Peyer's patch (tissue), 4 donors: ENCODE measurements at regions not wholly inside any gene's neighbourhood (a gene's known extent, or its start where the extent isn't known, plus 50 kb on each side); places are given as distances from the start of the nearest gene placed in this dataset.

Experiments
- CTCF ChIP-seq, 6 experiments: fragments of 450-650 bp in 4 of 6; fragments of 200-600 bp in 2 of 6; sonication (generic) in 1 of 6; IDR thresholded peaks; one replicate each; pipeline ENCODE4 v1.5.1; 2017 to 2019; ENCODE audit warnings: antibody characterized with exemption in 6 of 6, mild to moderate bottlenecking in 3 of 6, moderate library complexity in 1 of 6
- POLR2A ChIP-seq, 2 donors: fragments of 450-650 bp; IDR thresholded peaks; one replicate each; pipeline ENCODE4 v1.5.1; 2017; ENCODE audit warnings: antibody characterized with exemption in 2 of 2, mild to moderate bottlenecking in 2 of 2, moderate library complexity in 2 of 2

DNA sequence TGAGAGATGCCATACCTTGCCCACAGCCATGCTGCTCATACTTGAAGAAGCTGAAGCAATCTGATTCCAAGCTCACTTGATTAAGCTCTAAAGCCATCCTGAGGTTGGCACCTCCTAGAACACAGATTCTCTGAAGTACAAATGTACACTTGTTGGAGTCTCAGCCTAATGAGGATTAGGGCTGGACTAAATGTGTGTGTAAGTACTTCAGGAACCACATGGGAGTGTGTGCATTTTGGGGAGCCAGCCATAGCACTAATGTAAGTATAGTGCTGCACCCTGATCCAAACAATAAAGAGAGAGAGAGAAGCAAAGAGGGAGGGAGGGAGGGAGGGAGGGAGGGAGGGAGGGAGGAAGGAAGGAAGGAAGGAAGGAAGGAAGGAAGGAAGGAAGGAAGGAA lies 458.6 kb downstream of the MAFB start:
- TF ChIP-seq CTCF (IDR thresholded peaks at IDR 0.05) = no peak
- no peak for TF ChIP-seq POLR2A (IDR thresholded peaks at IDR 0.05)
